H1 (cell line): ENCODE measurements at regions not wholly inside any gene's neighbourhood (a gene's known extent, or its start where the extent isn't known, plus 50 kb on each side); places are given as distances from the start of the nearest gene placed in this dataset.

Experiments used
- CTCF ChIA-PET: fragments of 300-600 bp; sonication (Branson Sonifier 250); formaldehyde crosslinking; loops from one replicate; lab custom pipeline; 2021; ENCODE audit not compliant: partially characterized antibody; lab: Charles Lee
- POLR2A ChIA-PET: fragments of 300-600 bp; sonication (Branson Sonifier 250); formaldehyde crosslinking; loops from one replicate; lab custom pipeline; 2021; ENCODE audit warnings: inconsistent platforms; ENCODE audit not compliant: partially characterized antibody; lab: Charles Lee
- DNase-seq, 2 experiments: peaks; one replicate each; pipeline versions ENCODE4 v3.0.0 to v3.0.0-alpha.2; 2010 to 2022; ENCODE audit warnings: low spot score in 2 of 2, low read depth in 1 of 2, mixed read lengths in 1 of 2
- FAIRE-seq: peaks from 2 replicates; lab custom pipeline; 2011; peaks lifted over from hg19 to GRCh38; lab: Jason Lieb, UNC
- H2AFZ ChIP-seq: 2 replicates; pipeline ENCODE4 v1.8.1; 2012; ENCODE audit warnings: low read length, inconsistent platforms
- H2AK5ac ChIP-seq: 2 replicates; pipeline ENCODE4 v1.6.1; 2013; ENCODE audit warnings: low read depth, low read length
- H2BK120ac ChIP-seq: replicated peaks from 2 replicates; pipeline ENCODE3; 2013; ENCODE audit warnings: low read depth, low read length, inconsistent platforms
- H2BK12ac ChIP-seq: 2 replicates; pipeline ENCODE4 v1.6.1; 2013; ENCODE audit warnings: low read depth, low read length
- H2BK15ac ChIP-seq: 2 replicates; pipeline ENCODE4 v1.6.1; 2013; ENCODE audit warnings: low read length
- H2BK20ac ChIP-seq: 2 replicates; pipeline ENCODE4 v1.6.1; 2013; ENCODE audit warnings: low read length
- H2BK5ac ChIP-seq: 2 replicates; pipeline ENCODE4 v1.6.1; 2013; ENCODE audit warnings: low read depth, low read length
- H3K14ac ChIP-seq: 2 replicates; pipeline ENCODE4 v1.6.1; 2013; ENCODE audit warnings: inconsistent platforms; ENCODE audit not compliant: insufficient read length
- H3K18ac ChIP-seq: 2 replicates; pipeline ENCODE4 v1.6.1; 2013; ENCODE audit warnings: low read length; ENCODE audit errors: extremely low read depth
- H3K23ac ChIP-seq: 2 replicates; pipeline ENCODE4 v1.6.1; 2013; ENCODE audit warnings: inconsistent platforms; ENCODE audit not compliant: insufficient read length
- H3K23me2 ChIP-seq: 2 replicates; pipeline ENCODE4 v1.6.1; 2013; ENCODE audit warnings: low read depth, low read length
- H3K27ac ChIP-seq: 2 replicates; pipeline ENCODE4 v1.6.1; 2011; ENCODE audit warnings: low read depth, low read length, inconsistent platforms
- H3K27me3 ChIP-seq, 4 experiments: replicated peaks in 1 of 4; 1 replicate in 1 of 4; 2 replicates in 3 of 4; pipeline versions ENCODE4 v1.6.1 to v1.8.1; 2011 to 2013; ENCODE audit warnings: low read length in 3 of 4, mild to moderate bottlenecking in 3 of 4, inconsistent platforms in 2 of 4, mixed read lengths in 2 of 4, moderate library complexity in 1 of 4; ENCODE audit not compliant: control insufficient read depth in 3 of 4, insufficient read depth in 3 of 4; ENCODE audit errors: extremely low read depth in 1 of 4
- H3K36me3 ChIP-seq, 4 experiments: 2 replicates each; pipeline versions ENCODE4 v1.6.1 to v1.8.1; 2011 to 2013; ENCODE audit warnings: mild to moderate bottlenecking in 4 of 4, low read length in 3 of 4, moderate library complexity in 2 of 4, control low read depth in 1 of 4, inconsistent platforms in 1 of 4; ENCODE audit not compliant: insufficient read depth in 4 of 4, control insufficient read depth in 2 of 4
- H3K4ac ChIP-seq: replicated peaks from 2 replicates; pipeline ENCODE3; 2013; ENCODE audit warnings: low read length, low read depth, mixed read lengths, inconsistent platforms; ENCODE audit not compliant: insufficient read length
- H3K4me1 ChIP-seq, 4 experiments: replicated peaks in 1 of 4; 1 replicate in 1 of 4; 2 replicates in 3 of 4; pipeline versions ENCODE4 v1.6.1 to v1.8.1; 2011 to 2013; ENCODE audit warnings: low read length in 3 of 4, inconsistent platforms in 2 of 4, mixed read lengths in 1 of 4; ENCODE audit not compliant: insufficient read depth in 4 of 4, control insufficient read depth in 3 of 4
- H3K4me2 ChIP-seq, 2 experiments: 2 replicates each; pipeline versions ENCODE4 v1.6.1 to v1.8.1; 2011 to 2013; ENCODE audit warnings: low read depth in 2 of 2, low read length in 2 of 2, control low read depth in 1 of 2, inconsistent platforms in 1 of 2, mild to moderate bottlenecking in 1 of 2; ENCODE audit not compliant: insufficient read depth in 1 of 2
- H3K4me3 ChIP-seq, 4 experiments: fragments of 200-600, 300-600 bp in 1 of 4; sonication (generic), shearing (Covaris generic), sonication (Bioruptor Twin) in 1 of 4; 2 replicates each; pipeline versions ENCODE4 v1.5.1 to v1.8.1; 2011 to 2016; ENCODE audit warnings: low read length in 4 of 4, low read depth in 3 of 4, control low read depth in 2 of 4, inconsistent platforms in 2 of 4, mild to moderate bottlenecking in 2 of 4, mixed read lengths in 1 of 4, moderate library complexity in 1 of 4; ENCODE audit not compliant: insufficient read depth in 2 of 4; ENCODE audit errors: extremely low read depth in 1 of 4
- H3K56ac ChIP-seq: replicated peaks from 2 replicates; pipeline ENCODE3; 2013; ENCODE audit warnings: low read depth, mild to moderate bottlenecking, mixed read lengths, low read length, inconsistent platforms; ENCODE audit not compliant: insufficient read length
- H3K79me1 ChIP-seq: 2 replicates; pipeline ENCODE4 v1.6.1; 2013; ENCODE audit warnings: low read depth, low read length, control low read depth
- H3K79me2 ChIP-seq, 2 experiments: 2 replicates each; pipeline versions ENCODE4 v1.6.1 to v1.8.1; 2012 to 2013; ENCODE audit warnings: low read length in 2 of 2, mild to moderate bottlenecking in 2 of 2, inconsistent platforms in 1 of 2; ENCODE audit not compliant: insufficient read depth in 2 of 2, control insufficient read depth in 1 of 2
- H3K9ac ChIP-seq, 4 experiments: replicated peaks in 1 of 4; 1 replicate in 1 of 4; 2 replicates in 3 of 4; pipeline versions ENCODE4 v1.6.1 to v1.8.1; 2011 to 2013; ENCODE audit warnings: low read depth in 3 of 4, low read length in 3 of 4, control low read depth in 2 of 4, mild to moderate bottlenecking in 2 of 4, moderate library complexity in 2 of 4, inconsistent platforms in 1 of 4; ENCODE audit errors: extremely low read depth in 1 of 4
- H3K9me3 ChIP-seq, 2 experiments: 2 replicates each; pipeline versions ENCODE4 v1.6.1 to v1.8.1; 2012 to 2013; ENCODE audit warnings: mild to moderate bottlenecking in 2 of 2, moderate library complexity in 2 of 2, control low read depth in 1 of 2, inconsistent platforms in 1 of 2, low read depth in 1 of 2, low read length in 1 of 2, mixed read lengths in 1 of 2; ENCODE audit not compliant: insufficient read depth in 2 of 2
- H4K20me1 ChIP-seq, 2 experiments: replicated peaks in 1 of 2; 2 replicates each; pipeline versions ENCODE3 to v1.8.1; 2011 to 2013; ENCODE audit warnings: inconsistent platforms in 2 of 2, low read length in 2 of 2, mild to moderate bottlenecking in 1 of 2; ENCODE audit not compliant: insufficient read depth in 2 of 2, control insufficient read depth in 1 of 2
- H4K5ac ChIP-seq: 2 replicates; pipeline ENCODE4 v1.6.1; 2013; ENCODE audit warnings: low read length, low read depth, mixed read lengths, inconsistent platforms; ENCODE audit not compliant: insufficient read length
- H4K8ac ChIP-seq: 2 replicates; pipeline ENCODE4 v1.8.0; 2013; ENCODE audit warnings: mild to moderate bottlenecking, moderate library complexity, low read length, inconsistent platforms; ENCODE audit not compliant: insufficient read depth; ENCODE audit errors: extremely low read depth
- H4K91ac ChIP-seq: replicated peaks from 2 replicates; pipeline ENCODE3; 2013; ENCODE audit warnings: low read length, mixed read lengths, inconsistent platforms; ENCODE audit not compliant: insufficient read length
- WGBS, 2 experiments: shearing (Covaris generic) in 1 of 2; methylation state at CpG; one replicate each; pipeline versions ENCODE4 v1.1.6 to v1.1.7; 2013 to 2015; ENCODE audit warnings: low lambda C conversion rate in 2 of 2, mixed read lengths in 2 of 2, inconsistent platforms in 1 of 2, low coverage in 1 of 2, missing lambda C conversion rate in 1 of 2; ENCODE audit not compliant: insufficient replicate concordance in 2 of 2, insufficient coverage in 1 of 2, insufficient read length in 1 of 2; ENCODE audit errors: extremely low coverage in 1 of 2, missing lambda C conversion rate in 1 of 2; 5-methylcytosine and 5-hydroxymethylcytosine counted together

DNA sequence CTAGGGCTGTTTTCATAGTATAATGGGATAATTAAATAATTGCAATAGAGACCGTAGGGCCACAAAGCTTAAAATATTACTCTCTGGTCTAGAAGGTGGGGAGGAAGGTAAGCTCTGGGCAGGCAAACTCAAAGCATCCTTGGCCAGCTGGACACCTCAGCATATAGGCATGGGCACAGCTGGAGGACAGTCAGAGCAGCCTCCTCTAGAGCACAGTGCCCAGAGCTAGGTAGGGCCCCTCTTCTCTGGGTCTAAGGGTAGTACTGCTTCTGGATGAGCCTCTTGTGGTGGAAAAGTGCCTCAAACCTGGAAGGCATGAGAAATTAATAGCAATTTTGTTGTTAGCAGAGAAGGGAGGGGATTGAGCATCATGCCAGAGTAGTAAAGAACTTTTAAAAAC, 116.9 kb upstream of the FOXN2 start:
- Histone ChIP-seq H3K27ac (no peak overlapping the region), H2BK12ac (no peak overlapping the region), H4K5ac (no peak overlapping the region), H3K4me1 (peaks cover 0 to 9% (median 6%) of the 10 kb centered on the region in 4 experiments; a peak in 6 of 7 replicates), H2BK5ac (no peak overlapping the region), H3K23ac (no peak overlapping the region), H3K14ac (no peak overlapping the region), H3K36me3 (no peaks in the 10 kb centered on the region), H4K20me1 (no peaks in the 10 kb centered on the region), H2AK5ac (no peak overlapping the region), H3K4ac (no peak overlapping the region), H3K79me2 (no peaks in the 10 kb centered on the region), H2BK15ac (no peak overlapping the region), H3K27me3 (no peaks in the 10 kb centered on the region; a peak in 1 of 7 replicates), H2BK120ac (no peak overlapping the region), H4K8ac (no peak overlapping the region), H3K4me3 (no peak overlapping the region), H4K91ac (no peak overlapping the region), H2AFZ (no peak overlapping the region), H3K4me2 (no peak overlapping the region), H3K23me2 (no peaks in the 10 kb centered on the region), H3K18ac (no peak overlapping the region), H2BK20ac (no peak overlapping the region; the same call in 1 of the 2 replicates), H3K9ac (no peak overlapping the region), H3K79me1 (no peaks in the 10 kb centered on the region), H3K56ac (no peak overlapping the region), H3K9me3 (no peaks in the 10 kb centered on the region)
- POLR2A ChIA-PET, result no interaction called here
- CTCF ChIA-PET, result interaction anchor here (1.3 kb wide), 1 partner anchor 9 kb away, joined by 4 read pairs; no protein-coding TSS in a partner anchor
- FAIRE-seq (no peak), DNase-seq (no peak)
- WGBS, 2 experiments, result 94% methylated on average over 1 of the region's 1 CpG; no CpG with 5 or more reads in 1 of the 2 experiments
